ENCODE measurements at regions not wholly inside any gene's neighbourhood (a gene's known extent, or its start where the extent isn't known, plus 50 kb on each side); places are given as distances from the start of the nearest gene placed in this dataset.

DNA sequence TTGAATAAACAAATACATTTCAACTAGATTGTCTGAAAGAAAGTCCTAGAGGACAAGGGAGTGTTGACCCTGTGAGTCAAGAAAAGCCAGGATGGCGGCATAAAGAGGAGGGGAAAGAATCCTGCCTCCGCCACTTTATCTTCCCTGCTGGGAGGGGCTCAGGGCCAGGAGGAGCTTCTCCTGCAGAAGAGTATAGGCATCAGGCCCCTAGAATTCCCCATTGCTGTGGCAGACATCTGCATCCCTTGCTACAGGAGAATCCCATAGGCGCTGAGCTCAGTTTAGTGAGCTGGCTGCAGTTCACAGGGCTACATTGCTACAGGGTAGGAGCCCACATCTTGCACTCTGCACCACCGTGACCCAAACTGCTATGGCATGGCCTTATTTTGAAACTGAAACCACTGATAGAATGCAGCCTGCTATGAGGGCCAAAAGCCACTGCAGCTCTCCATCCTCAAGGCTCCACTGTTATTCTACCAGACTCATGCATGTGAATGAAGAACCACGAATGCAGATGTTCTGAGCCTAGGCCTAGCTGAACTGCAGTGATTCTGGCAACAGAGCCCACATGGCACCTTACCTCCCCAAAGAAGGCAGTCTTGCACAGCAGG is 941.4 kb upstream of the CTNND2 start:
- Histone ChIP-seq H3K4me1 (no peaks in the 10 kb centered on the region), H3K27ac (no peak overlapping the region), H3K4me3 (no peak overlapping the region), H3K27me3 (no peaks in the 10 kb centered on the region), H3K9me3 (no peaks in the 10 kb centered on the region), H3K36me3 (no peaks in the 10 kb centered on the region)
- TF ChIP-seq EP300 (IDR thresholded peaks at IDR 0.05) (no peak), POLR2A (IDR thresholded peaks at IDR 0.05) (no peak)
- TF ChIP-seq, protein P1, sequence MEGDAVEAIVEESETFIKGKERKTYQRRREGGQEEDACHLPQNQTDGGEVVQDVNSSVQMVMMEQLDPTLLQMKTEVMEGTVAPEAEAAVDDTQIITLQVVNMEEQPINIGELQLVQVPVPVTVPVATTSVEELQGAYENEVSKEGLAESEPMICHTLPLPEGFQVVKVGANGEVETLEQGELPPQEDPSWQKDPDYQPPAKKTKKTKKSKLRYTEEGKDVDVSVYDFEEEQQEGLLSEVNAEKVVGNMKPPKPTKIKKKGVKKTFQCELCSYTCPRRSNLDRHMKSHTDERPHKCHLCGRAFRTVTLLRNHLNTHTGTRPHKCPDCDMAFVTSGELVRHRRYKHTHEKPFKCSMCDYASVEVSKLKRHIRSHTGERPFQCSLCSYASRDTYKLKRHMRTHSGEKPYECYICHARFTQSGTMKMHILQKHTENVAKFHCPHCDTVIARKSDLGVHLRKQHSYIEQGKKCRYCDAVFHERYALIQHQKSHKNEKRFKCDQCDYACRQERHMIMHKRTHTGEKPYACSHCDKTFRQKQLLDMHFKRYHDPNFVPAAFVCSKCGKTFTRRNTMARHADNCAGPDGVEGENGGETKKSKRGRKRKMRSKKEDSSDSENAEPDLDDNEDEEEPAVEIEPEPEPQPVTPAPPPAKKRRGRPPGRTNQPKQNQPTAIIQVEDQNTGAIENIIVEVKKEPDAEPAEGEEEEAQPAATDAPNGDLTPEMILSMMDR (IDR thresholded peaks at IDR 0.05) = no peak
- 89% methylated on average over 5 of the region's 5 CpGs for WGBS
- no peak for DNase-seq (ENCODE audit: low spot score in 2 of 2)

DNA sequence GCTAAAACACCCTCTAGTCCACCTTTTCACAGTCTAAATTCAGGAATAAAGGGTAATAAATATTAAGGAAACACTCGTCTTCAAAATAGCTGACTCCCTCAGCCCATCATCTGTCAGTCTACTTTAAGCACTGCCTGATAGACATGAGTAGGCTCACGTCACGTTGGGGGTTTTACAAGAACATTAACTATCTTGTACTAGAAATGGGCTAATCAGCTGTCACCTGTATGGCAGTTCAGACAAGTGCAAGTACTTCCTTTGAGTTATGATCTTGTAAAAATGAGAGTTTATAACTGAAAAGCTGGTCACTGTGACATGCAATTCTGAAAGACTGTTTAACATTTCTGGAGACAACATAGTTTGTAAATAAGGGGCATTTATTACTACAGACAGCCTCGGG is 936.7 kb upstream of the CTNND2 start:
- Histone ChIP-seq H3K27ac (no peak overlapping the region), H3K4me3 (no peak overlapping the region), H3K36me3 (no peaks in the 10 kb centered on the region), H3K4me1 (no peaks in the 10 kb centered on the region), H3K9me3 (no peaks in the 10 kb centered on the region), H3K27me3 (no peaks in the 10 kb centered on the region)
- no peak for DNase-seq (ENCODE audit: low spot score in 2 of 2)
- 36% methylated on average over 4 of the region's 4 CpGs for WGBS
- TF ChIP-seq POLR2A (IDR thresholded peaks at IDR 0.05) (no peak), POLR2AphosphoS5 (IDR thresholded peaks at IDR 0.05) (no peak), EP300 (IDR thresholded peaks at IDR 0.05) (no peak)
- TF ChIP-seq, protein P1 (IDR thresholded peaks at IDR 0.05) = no peak

DNA sequence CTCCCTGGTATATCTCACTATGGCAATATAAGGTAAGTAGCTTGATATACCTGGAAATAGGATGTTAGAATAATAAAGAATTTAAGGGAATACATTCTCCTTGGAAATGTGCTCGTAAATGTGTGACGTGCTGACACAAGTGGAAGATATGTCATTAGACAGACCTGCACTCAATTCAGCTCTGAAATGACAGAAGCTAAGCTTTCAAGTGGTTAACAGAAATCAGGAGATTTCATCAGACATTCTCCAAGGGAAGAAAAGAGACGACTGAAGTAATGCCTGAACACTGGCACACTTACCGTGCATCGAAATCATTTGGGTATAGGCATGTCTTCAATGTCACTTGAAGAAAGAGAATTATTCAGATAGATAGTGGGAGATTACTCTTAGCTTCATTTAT is 933.3 kb upstream of the CTNND2 start:
- TF ChIP-seq POLR2A (IDR thresholded peaks at IDR 0.05) (no peak), POLR2AphosphoS5 (IDR thresholded peaks at IDR 0.05) (no peak), EP300 (IDR thresholded peaks at IDR 0.05) (no peak)
- TF ChIP-seq, protein P1 (IDR thresholded peaks at IDR 0.05) = no peak
- no peak for DNase-seq (ENCODE audit: low spot score in 2 of 2)
- H3K9me3 ChIP-seq = no peaks in the 10 kb centered on the region
- no peaks in the 10 kb centered on the region for H3K4me1 ChIP-seq
- no peaks in the 10 kb centered on the region for H3K27me3 ChIP-seq
- no peaks in the 10 kb centered on the region for H3K36me3 ChIP-seq
- 48% methylated on average over 5 of the region's 5 CpGs for WGBS
- H3K4me3 ChIP-seq = no peak overlapping the region
- H3K27ac ChIP-seq = no peak overlapping the region

- Histone ChIP-seq H3K4me1 (no peaks in the 10 kb centered on the region), H3K36me3 (no peaks in the 10 kb centered on the region), H3K9me3 (peaks cover 20% of the 10 kb centered on the region), H3K27me3 (no peaks in the 10 kb centered on the region), H3K4me3 (no peak overlapping the region), H3K27ac (no peak overlapping the region)
- 91% methylated on average over 2 of the region's 2 CpGs for WGBS
- DNase-seq (ENCODE audit: low spot score in 2 of 2) = no peak
- TF ChIP-seq POLR2A (IDR thresholded peaks at IDR 0.05) = no peak
- no peak for TF ChIP-seq EP300 (IDR thresholded peaks at IDR 0.05)
- TF ChIP-seq POLR2AphosphoS5 (IDR thresholded peaks at IDR 0.05) = no peak
Observed at GRCh38 chr5:12825163-12825562, 920.9 kb upstream of the CTNND2 start.

- no peaks in the 10 kb centered on the region for H3K27me3 ChIP-seq
- no peaks in the 10 kb centered on the region for H3K9me3 ChIP-seq
- no peak overlapping the region for H3K27ac ChIP-seq
- H3K36me3 ChIP-seq = no peaks in the 10 kb centered on the region
- TF ChIP-seq, protein P1 (IDR thresholded peaks at IDR 0.05) = no peak
- no peak for TF ChIP-seq EP300 (IDR thresholded peaks at IDR 0.05)
- TF ChIP-seq POLR2AphosphoS5 (IDR thresholded peaks at IDR 0.05) = no peak
- TF ChIP-seq POLR2A (IDR thresholded peaks at IDR 0.05) = no peak
- H3K4me1 ChIP-seq = no peaks in the 10 kb centered on the region
- 89% methylated on average over 19 of the region's 19 CpGs for WGBS
- no peak overlapping the region for H3K4me3 ChIP-seq
- DNase-seq (ENCODE audit: low spot score in 2 of 2) = no peak
Observed at GRCh38 chr5:12805165-12805698, 901.0 kb upstream of the CTNND2 start.
